ENCODE measurements at regions not wholly inside any gene's neighbourhood (a gene's known extent, or its start where the extent isn't known, plus 50 kb on each side); places are given as distances from the start of the nearest gene placed in this dataset.

GRCh38 chr2:240215676-240216051 lies 75.2 kb upstream of the OTOS start:
- no peak for ATAC-seq (ENCODE audit: insufficient read depth, low read depth)
- H3K9ac ChIP-seq (ENCODE audit: low read depth, low read length): no peak overlapping the region
- peaks cover 5% of the 10 kb centered on the region for H3K27me3 ChIP-seq (ENCODE audit: insufficient read depth, low read length, poor library complexity)
- no peaks in the 10 kb centered on the region for H3K79me2 ChIP-seq (ENCODE audit: insufficient read depth, low read length)
- peaks cover 3% of the 10 kb centered on the region for H4K20me1 ChIP-seq (ENCODE audit: insufficient read depth, low read length)
- no peak overlapping the region for H3K4me2 ChIP-seq (ENCODE audit: insufficient read depth, low read length)
- H3K4me1 ChIP-seq (ENCODE audit: insufficient read depth, low read length): no peaks in the 10 kb centered on the region
- TF ChIP-seq EZH2 (IDR thresholded peaks at IDR 0.05; ENCODE audit: borderline replicate concordance, low read depth, low read length, severe bottlenecking) (no peak), CTCF (IDR thresholded peaks at IDR 0.05; ENCODE audit: borderline replicate concordance, extremely low read depth, low read length, poor library complexity, severe bottlenecking) (no peak)
- H3K36me3 ChIP-seq (ENCODE audit: insufficient read depth, low read length): no peaks in the 10 kb centered on the region
- H3K9me3 ChIP-seq (ENCODE audit: insufficient read depth, low read length, severe bottlenecking): no peaks in the 10 kb centered on the region
- no peak overlapping the region for H3K27ac ChIP-seq (ENCODE audit: low read length)
- no peak for DNase-seq
- no peak overlapping the region for H2AFZ ChIP-seq (ENCODE audit: low read depth, low read length)
- no peak overlapping the region for H3K4me3 ChIP-seq (ENCODE audit: low read depth in 1 of 2, low read length in 2 of 2)

GRCh38 chr2:240216167-240216566 lies 75.7 kb upstream of the OTOS start:
- DNase-seq: no peak

GRCh38 chr2:240217431-240218301 lies 77.2 kb upstream of the OTOS start:
- Histone ChIP-seq H3K9ac (ENCODE audit: low read depth, low read length) (no peak overlapping the region), H2AFZ (ENCODE audit: low read depth, low read length) (no peak overlapping the region), H3K4me1 (ENCODE audit: insufficient read depth, low read length) (no peaks in the 10 kb centered on the region)

More at GRCh38 chr2:240216167-240216566, 75.7 kb upstream of the OTOS start:
- TF ChIP-seq CTCF (IDR thresholded peaks at IDR 0.05; ENCODE audit: borderline replicate concordance, extremely low read depth, low read length, poor library complexity, severe bottlenecking) (no peak), EZH2 (IDR thresholded peaks at IDR 0.05; ENCODE audit: borderline replicate concordance, low read depth, low read length, severe bottlenecking) (no peak)
- H3K4me1 ChIP-seq (ENCODE audit: insufficient read depth, low read length): no peaks in the 10 kb centered on the region
- H3K9ac ChIP-seq (ENCODE audit: low read depth, low read length): no peak overlapping the region
- ATAC-seq (ENCODE audit: insufficient read depth, low read depth): no peak
- no peak overlapping the region for H2AFZ ChIP-seq (ENCODE audit: low read depth, low read length)
- peaks cover 3% of the 10 kb centered on the region for H4K20me1 ChIP-seq (ENCODE audit: insufficient read depth, low read length)
- no peak overlapping the region for H3K27ac ChIP-seq (ENCODE audit: low read length)
- no peak overlapping the region for H3K4me2 ChIP-seq (ENCODE audit: insufficient read depth, low read length)
- H3K36me3 ChIP-seq (ENCODE audit: insufficient read depth, low read length): no peaks in the 10 kb centered on the region
- H3K79me2 ChIP-seq (ENCODE audit: insufficient read depth, low read length): no peaks in the 10 kb centered on the region
- H3K9me3 ChIP-seq (ENCODE audit: insufficient read depth, low read length, severe bottlenecking): no peaks in the 10 kb centered on the region
- H3K4me3 ChIP-seq (ENCODE audit: low read depth in 1 of 2, low read length in 2 of 2): no peak overlapping the region
- H3K27me3 ChIP-seq (ENCODE audit: insufficient read depth, low read length, poor library complexity): peaks cover 5% of the 10 kb centered on the region

More at GRCh38 chr2:240217431-240218301, 77.2 kb upstream of the OTOS start:
- H3K9me3 ChIP-seq (ENCODE audit: insufficient read depth, low read length, severe bottlenecking): no peaks in the 10 kb centered on the region
- H3K27ac ChIP-seq (ENCODE audit: low read length): no peak overlapping the region
- DNase-seq (no peak), ATAC-seq (ENCODE audit: insufficient read depth, low read depth) (peak; percentile 47; the same call in 2 of the 3 replicates)
- H3K36me3 ChIP-seq (ENCODE audit: insufficient read depth, low read length): no peaks in the 10 kb centered on the region
- H4K20me1 ChIP-seq (ENCODE audit: insufficient read depth, low read length): no peaks in the 10 kb centered on the region; the same call in 1 of the 2 replicates
- H3K4me2 ChIP-seq (ENCODE audit: insufficient read depth, low read length): no peak overlapping the region
- H3K27me3 ChIP-seq (ENCODE audit: insufficient read depth, low read length, poor library complexity): peaks cover 7% of the 10 kb centered on the region
- TF ChIP-seq CTCF (IDR thresholded peaks at IDR 0.05; ENCODE audit: borderline replicate concordance, extremely low read depth, low read length, poor library complexity, severe bottlenecking) (no peak), EZH2 (IDR thresholded peaks at IDR 0.05; ENCODE audit: borderline replicate concordance, low read depth, low read length, severe bottlenecking) (no peak)
- H3K4me3 ChIP-seq (ENCODE audit: low read depth in 1 of 2, low read length in 2 of 2): no peak overlapping the region
- H3K79me2 ChIP-seq (ENCODE audit: insufficient read depth, low read length): no peaks in the 10 kb centered on the region
